ENCODE measurements at regions not wholly inside any gene's neighbourhood (a gene's known extent, or its start where the extent isn't known, plus 50 kb on each side); places are given as distances from the start of the nearest gene placed in this dataset.

DNA sequence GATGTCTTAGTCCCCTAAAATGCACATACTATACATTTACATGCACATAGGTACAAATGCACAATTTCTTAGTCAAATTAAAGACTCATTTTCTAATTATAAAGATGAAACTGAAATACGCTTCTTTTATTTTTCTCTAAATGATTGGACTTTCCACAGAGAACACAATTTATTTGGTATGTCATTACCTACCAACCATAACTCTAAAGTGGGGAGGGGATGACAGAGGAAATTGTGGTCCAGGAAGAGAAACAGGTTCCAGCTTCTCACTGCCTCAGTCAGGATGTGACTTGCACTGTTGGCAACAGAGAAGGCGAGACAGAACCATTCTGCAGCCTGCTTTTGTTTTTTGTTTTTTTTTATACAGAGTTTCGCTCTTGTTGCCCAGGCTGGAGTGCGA, 1189.2 kb downstream of the PLA2G4A start (continued):
- TF ChIP-seq, protein P1, sequence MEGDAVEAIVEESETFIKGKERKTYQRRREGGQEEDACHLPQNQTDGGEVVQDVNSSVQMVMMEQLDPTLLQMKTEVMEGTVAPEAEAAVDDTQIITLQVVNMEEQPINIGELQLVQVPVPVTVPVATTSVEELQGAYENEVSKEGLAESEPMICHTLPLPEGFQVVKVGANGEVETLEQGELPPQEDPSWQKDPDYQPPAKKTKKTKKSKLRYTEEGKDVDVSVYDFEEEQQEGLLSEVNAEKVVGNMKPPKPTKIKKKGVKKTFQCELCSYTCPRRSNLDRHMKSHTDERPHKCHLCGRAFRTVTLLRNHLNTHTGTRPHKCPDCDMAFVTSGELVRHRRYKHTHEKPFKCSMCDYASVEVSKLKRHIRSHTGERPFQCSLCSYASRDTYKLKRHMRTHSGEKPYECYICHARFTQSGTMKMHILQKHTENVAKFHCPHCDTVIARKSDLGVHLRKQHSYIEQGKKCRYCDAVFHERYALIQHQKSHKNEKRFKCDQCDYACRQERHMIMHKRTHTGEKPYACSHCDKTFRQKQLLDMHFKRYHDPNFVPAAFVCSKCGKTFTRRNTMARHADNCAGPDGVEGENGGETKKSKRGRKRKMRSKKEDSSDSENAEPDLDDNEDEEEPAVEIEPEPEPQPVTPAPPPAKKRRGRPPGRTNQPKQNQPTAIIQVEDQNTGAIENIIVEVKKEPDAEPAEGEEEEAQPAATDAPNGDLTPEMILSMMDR (IDR thresholded peaks at IDR 0.05; ENCODE audit: low read depth, low read length, missing input control), result no peak
- TF ChIP-seq, protein P2, sequence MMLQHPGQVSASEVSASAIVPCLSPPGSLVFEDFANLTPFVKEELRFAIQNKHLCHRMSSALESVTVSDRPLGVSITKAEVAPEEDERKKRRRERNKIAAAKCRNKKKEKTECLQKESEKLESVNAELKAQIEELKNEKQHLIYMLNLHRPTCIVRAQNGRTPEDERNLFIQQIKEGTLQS (IDR thresholded peaks at IDR 0.05), result no peak
- no peak for TF ChIP-seq JUND (IDR thresholded peaks at IDR 0.05)
- TF ChIP-seq TAF1 (conservative IDR thresholded peaks at IDR 0.05), result no peak
- TF ChIP-seq EGR1 (IDR thresholded peaks at IDR 0.05; ENCODE audit: low read depth in 2 of 2), result no peak
- TF ChIP-seq HNF4G (IDR thresholded peaks at IDR 0.05), result no peak

DNA sequence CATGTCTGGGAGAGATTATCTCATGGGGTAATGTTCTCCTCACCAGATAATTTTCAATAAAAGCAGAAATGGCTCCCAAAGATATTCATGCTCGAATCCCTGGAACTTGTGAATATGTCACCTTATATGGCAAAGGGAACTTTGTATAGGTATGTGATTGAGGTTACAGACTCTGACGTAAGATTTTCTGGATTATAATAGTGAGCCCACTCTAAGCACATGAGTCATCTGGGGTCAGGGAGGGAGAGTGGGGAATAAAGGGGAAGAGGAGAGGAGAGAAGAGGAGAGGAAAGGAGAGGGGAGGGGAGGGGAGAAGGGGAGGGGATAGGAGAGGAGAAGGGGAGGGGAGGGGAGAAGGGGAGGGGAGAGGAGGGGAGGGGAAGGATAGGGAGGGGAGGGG, 1193.9 kb downstream of the PLA2G4A start:
- Histone ChIP-seq H3K9ac (ENCODE audit: low read depth in 1 of 2, low read length in 2 of 2) (no peak overlapping the region), H3K27me3 (ENCODE audit: control insufficient read depth in 4 of 4, insufficient read depth in 4 of 4, low read length in 3 of 4) (no peaks in the 10 kb centered on the region), H3K9me3 (ENCODE audit: control insufficient read depth in 4 of 4, low read length in 3 of 4) (no peaks in the 10 kb centered on the region), H3K36me3 (ENCODE audit: control insufficient read depth in 4 of 4, insufficient read depth in 3 of 4, low read depth in 1 of 4, low read length in 3 of 4) (no peaks in the 10 kb centered on the region), H3K4me1 (ENCODE audit: control insufficient read depth in 4 of 4, insufficient read depth in 4 of 4, low read length in 3 of 4) (peaks cover 0 to 1% (median 0%) of the 10 kb centered on the region in 4 donors), H3K4me3 (ENCODE audit: low read depth in 1 of 3, low read length in 3 of 3) (no peak overlapping the region), H3K27ac (ENCODE audit: low read depth in 1 of 2, low read length in 2 of 2) (no peak overlapping the region)
- TF ChIP-seq HNF4G (IDR thresholded peaks at IDR 0.05), result no peak
- WGBS, result 78% methylated on average over 2 of the region's 2 CpGs
- DNase-seq (ENCODE audit: low spot score), result no peak

DNA sequence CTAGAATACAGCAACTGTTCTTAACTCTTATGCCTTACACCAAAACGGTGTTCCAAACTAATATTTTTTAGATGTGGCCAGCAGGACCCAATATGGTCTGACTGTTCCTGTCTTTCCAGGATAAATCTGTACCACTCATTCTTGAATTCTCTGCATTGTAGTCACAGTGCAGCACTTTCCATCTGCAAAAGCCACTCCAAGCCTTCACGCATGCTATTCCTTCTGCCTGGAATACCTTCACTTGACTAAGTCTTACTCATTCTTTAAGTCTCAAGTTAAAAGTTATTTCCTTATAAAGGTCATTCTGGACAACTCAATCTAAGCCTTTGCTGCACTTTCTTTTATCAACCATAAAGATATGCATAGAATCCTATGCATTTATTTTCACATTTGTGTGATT, 1194.5 kb downstream of the PLA2G4A start:
- TF ChIP-seq, protein P3, sequence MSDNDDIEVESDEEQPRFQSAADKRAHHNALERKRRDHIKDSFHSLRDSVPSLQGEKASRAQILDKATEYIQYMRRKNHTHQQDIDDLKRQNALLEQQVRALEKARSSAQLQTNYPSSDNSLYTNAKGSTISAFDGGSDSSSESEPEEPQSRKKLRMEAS (IDR thresholded peaks at IDR 0.05), result no peak
- TF ChIP-seq, protein P2 (IDR thresholded peaks at IDR 0.05), result no peak
- TF ChIP-seq EGR1 (IDR thresholded peaks at IDR 0.05; ENCODE audit: low read depth in 2 of 2), result no peak
- TF ChIP-seq, protein P4, sequence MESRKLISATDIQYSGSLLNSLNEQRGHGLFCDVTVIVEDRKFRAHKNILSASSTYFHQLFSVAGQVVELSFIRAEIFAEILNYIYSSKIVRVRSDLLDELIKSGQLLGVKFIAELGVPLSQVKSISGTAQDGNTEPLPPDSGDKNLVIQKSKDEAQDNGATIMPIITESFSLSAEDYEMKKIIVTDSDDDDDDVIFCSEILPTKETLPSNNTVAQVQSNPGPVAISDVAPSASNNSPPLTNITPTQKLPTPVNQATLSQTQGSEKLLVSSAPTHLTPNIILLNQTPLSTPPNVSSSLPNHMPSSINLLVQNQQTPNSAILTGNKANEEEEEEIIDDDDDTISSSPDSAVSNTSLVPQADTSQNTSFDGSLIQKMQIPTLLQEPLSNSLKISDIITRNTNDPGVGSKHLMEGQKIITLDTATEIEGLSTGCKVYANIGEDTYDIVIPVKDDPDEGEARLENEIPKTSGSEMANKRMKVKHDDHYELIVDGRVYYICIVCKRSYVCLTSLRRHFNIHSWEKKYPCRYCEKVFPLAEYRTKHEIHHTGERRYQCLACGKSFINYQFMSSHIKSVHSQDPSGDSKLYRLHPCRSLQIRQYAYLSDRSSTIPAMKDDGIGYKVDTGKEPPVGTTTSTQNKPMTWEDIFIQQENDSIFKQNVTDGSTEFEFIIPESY (IDR thresholded peaks at IDR 0.05), result no peak
- TF ChIP-seq FOXA1 (IDR thresholded peaks at IDR 0.05), result no peak
- TF ChIP-seq FOXA2 (IDR thresholded peaks at IDR 0.05), result no peak
- no peak for TF ChIP-seq SP1 (IDR thresholded peaks at IDR 0.05)
- TF ChIP-seq JUND (IDR thresholded peaks at IDR 0.05), result no peak
- TF ChIP-seq HNF4A (conservative IDR thresholded peaks at IDR 0.05), result no peak
- TF ChIP-seq RXRA (IDR thresholded peaks at IDR 0.05), result no peak
- no peak for DNase-seq (ENCODE audit: low spot score)
- Histone ChIP-seq H3K9ac (ENCODE audit: low read depth in 1 of 2, low read length in 2 of 2) (no peak overlapping the region), H3K36me3 (ENCODE audit: control insufficient read depth in 4 of 4, insufficient read depth in 3 of 4, low read depth in 1 of 4, low read length in 3 of 4) (no peaks in the 10 kb centered on the region), H3K27ac (ENCODE audit: low read depth in 1 of 2, low read length in 2 of 2) (no peak overlapping the region), H3K4me3 (ENCODE audit: low read depth in 1 of 3, low read length in 3 of 3) (no peak overlapping the region), H3K9me3 (ENCODE audit: control insufficient read depth in 4 of 4, low read length in 3 of 4) (no peaks in the 10 kb centered on the region), H3K27me3 (ENCODE audit: control insufficient read depth in 4 of 4, insufficient read depth in 4 of 4, low read length in 3 of 4) (no peaks in the 10 kb centered on the region), H3K4me1 (ENCODE audit: control insufficient read depth in 4 of 4, insufficient read depth in 4 of 4, low read length in 3 of 4) (peaks cover 0 to 1% (median 0%) of the 10 kb centered on the region in 4 donors)
- 83% methylated on average over 2 of the region's 2 CpGs for WGBS

Measured in liver (tissue), 8 donors.